HCT116 (cell line): ENCODE measurements at regions not wholly inside any gene's neighbourhood (a gene's known extent, or its start where the extent isn't known, plus 50 kb on each side); places are given as distances from the start of the nearest gene placed in this dataset.

Source experiments
- ATAC-seq: fragments of 200-7000 bp; cut with Tn5 transposase; 2 replicates; pipeline ENCODE4 v1.9.1; 2020; ENCODE audit warnings: mild to moderate bottlenecking, moderate library complexity
- BruUV-seq: library from RNA; stranded (reverse); fragments of 400-500 nt; replicated peaks from 2 replicates; lab custom pipeline; 2021; lab: Mats Ljungman, UMichigan
- CTCF ChIA-PET: fragments of 300-600 bp; sonication (Branson Sonifier 250); formaldehyde crosslinking; loops from one replicate; lab custom pipeline; 2021; ENCODE audit warnings: antibody characterized with exemption; lab: Charles Lee
- POLR2A ChIA-PET: fragments of 300-600, 350-600 bp; sonication (Branson Sonifier 250); formaldehyde crosslinking; loops from one replicate; lab custom pipeline; 2021; ENCODE audit warnings: antibody characterized with exemption; lab: Charles Lee
- RAD21 ChIA-PET, 2 experiments: fragments of 300-600 bp; sonication (Branson Sonifier 250); formaldehyde crosslinking; loops; one replicate each; lab custom pipeline; 2023; ENCODE audit warnings: low total read pairs in 2 of 2; ENCODE audit not compliant: uncharacterized antibody in 2 of 2, unreplicated experiment in 2 of 2, low non-redundant PET in 1 of 2; lab: Charles Lee
- DNase-seq: peaks from one replicate; pipeline ENCODE4 v3.0.0-alpha.2; 2010; ENCODE audit warnings: low read depth, low spot score
- H2AFZ ChIP-seq: fragments of 200-600 bp; shearing (Covaris generic), sonication (generic); 2 replicates; pipeline ENCODE4 v1.6.1; 2017; ENCODE audit warnings: low read depth, mixed run types, mixed read lengths, antibody characterized with exemption, low read length; ENCODE audit not compliant: poor library complexity, severe bottlenecking
- H3K27ac ChIP-seq: 2 replicates; pipeline ENCODE4 v1.5.1; 2012; ENCODE audit warnings: low read depth, low read length
- H3K27me3 ChIP-seq: fragments of 200-600 bp; sonication (generic); 2 replicates; pipeline ENCODE4 v1.6.1; 2016; ENCODE audit warnings: mixed run types, low read length, mixed read lengths; ENCODE audit not compliant: insufficient read depth
- H3K36me3 ChIP-seq, 2 experiments: fragments of 200-500 bp in 1 of 2; fragments of 200-600 bp in 1 of 2; sonication (Bioruptor generic) in 1 of 2; sonication (generic) in 1 of 2; 2 replicates each; pipeline versions ENCODE4 v1.5.1 to v1.6.1; 2014 to 2016; ENCODE audit warnings: low read length in 2 of 2, inconsistent platforms in 1 of 2, mixed read lengths in 1 of 2, mixed run types in 1 of 2; ENCODE audit not compliant: insufficient read depth in 2 of 2, control insufficient read depth in 1 of 2
- H3K4me1 ChIP-seq, 2 experiments: fragments of 200-600 bp in 1 of 2; sonication (generic) in 1 of 2; 2 replicates each; pipeline versions ENCODE4 v1.5.1 to v1.6.1; 2012 to 2017; ENCODE audit warnings: low read length in 2 of 2, inconsistent platforms in 1 of 2, mild to moderate bottlenecking in 1 of 2, mixed read lengths in 1 of 2, mixed run types in 1 of 2, moderate library complexity in 1 of 2; ENCODE audit not compliant: insufficient read depth in 2 of 2, control insufficient read depth in 1 of 2
- H3K4me2 ChIP-seq: fragments of 200-600 bp; sonication (generic); 2 replicates; pipeline ENCODE4 v1.6.1; 2017; ENCODE audit warnings: mixed run types, low read length, mixed read lengths
- H3K4me3 ChIP-seq, 2 experiments: fragments of 200-600 bp in 1 of 2; sonication (generic) in 1 of 2; replicated peaks in 1 of 2; 2 replicates each; pipeline ENCODE4 v1.5.1; 2011 to 2016; ENCODE audit warnings: low read length in 2 of 2, control low read depth in 1 of 2, low read depth in 1 of 2, mild to moderate bottlenecking in 1 of 2, mixed read lengths in 1 of 2, mixed run types in 1 of 2
- H3K79me2 ChIP-seq: fragments of 200-600 bp; sonication (generic); 2 replicates; pipeline ENCODE4 v1.6.1; 2017; ENCODE audit warnings: mild to moderate bottlenecking, mixed run types, low read length, moderate library complexity, mixed read lengths; ENCODE audit not compliant: insufficient read depth
- H3K9ac ChIP-seq: fragments of 200-600 bp; sonication (generic); 2 replicates; pipeline ENCODE4 v1.6.1; 2016; ENCODE audit warnings: low read length, mixed read lengths
- H3K9me2 ChIP-seq: fragments of 200-600 bp; sonication (generic), shearing (Covaris generic); 2 replicates; pipeline ENCODE4 v1.6.1; 2017; ENCODE audit warnings: mixed run types, mild to moderate bottlenecking, moderate library complexity; ENCODE audit not compliant: insufficient read depth
- H3K9me3 ChIP-seq, 2 experiments: fragments of 200-500 bp in 1 of 2; fragments of 200-600 bp in 1 of 2; sonication (Bioruptor generic) in 1 of 2; sonication (generic) in 1 of 2; 2 replicates each; pipeline ENCODE4 v1.6.1; 2014 to 2017; ENCODE audit warnings: low read length in 2 of 2, mixed read lengths in 2 of 2, inconsistent platforms in 1 of 2, low read depth in 1 of 2, mild to moderate bottlenecking in 1 of 2, mixed run types in 1 of 2, moderate library complexity in 1 of 2; ENCODE audit not compliant: control insufficient read depth in 1 of 2, insufficient read depth in 1 of 2
- H4K20me1 ChIP-seq: fragments of 200-600 bp; sonication (generic), shearing (Covaris generic); 2 replicates; pipeline ENCODE4 v1.6.1; 2017; ENCODE audit warnings: mixed run types, mild to moderate bottlenecking, moderate library complexity; ENCODE audit not compliant: insufficient read depth
- ATF3 ChIP-seq: IDR thresholded peaks from 2 replicates; pipeline ENCODE4 v1.6.1; 2012
- CTCF ChIP-seq, 3 experiments: fragments of 200-600 bp in 1 of 3; sonication (generic) in 1 of 3; IDR thresholded peaks in 2 of 3; conservative IDR thresholded peaks in 1 of 3; 2 replicates each; pipeline ENCODE4 v1.5.1; 2012 to 2017; ENCODE audit warnings: low read depth in 2 of 3, low read length in 2 of 3, antibody characterized with exemption in 1 of 3, borderline replicate concordance in 1 of 3, control low read depth in 1 of 3, mild to moderate bottlenecking in 1 of 3, mixed read lengths in 1 of 3, mixed run types in 1 of 3, moderate library complexity in 1 of 3; ENCODE audit not compliant: insufficient read depth in 1 of 3
- EGR1 ChIP-seq: IDR thresholded peaks from 2 replicates; pipeline ENCODE4 v1.6.1; 2012; ENCODE audit warnings: low read depth
- ELF1 ChIP-seq: IDR thresholded peaks from 2 replicates; pipeline ENCODE4 v1.6.1; 2012; ENCODE audit warnings: low read depth, borderline replicate concordance
- FOSL1 ChIP-seq: IDR thresholded peaks from 2 replicates; pipeline ENCODE4 v1.6.1; 2012; ENCODE audit warnings: low read depth
- POLR2A ChIP-seq: IDR thresholded peaks from 2 replicates; pipeline ENCODE4 v1.7.0; 2011; ENCODE audit warnings: borderline replicate concordance; ENCODE audit not compliant: insufficient read depth, insufficient read length; ENCODE audit errors: extremely low read depth
- REST ChIP-seq: IDR thresholded peaks from 2 replicates; pipeline ENCODE4 v1.6.1; 2012; ENCODE audit warnings: low read depth
- SIN3A ChIP-seq: IDR thresholded peaks from 2 replicates; pipeline ENCODE4 v1.6.1; 2012; ENCODE audit warnings: low read depth
- SP1 ChIP-seq: IDR thresholded peaks from 2 replicates; pipeline ENCODE4 v1.6.1; 2012; ENCODE audit warnings: low read depth
- TCF7L2 ChIP-seq: IDR thresholded peaks from 2 replicates; pipeline ENCODE4 v1.7.0; 2011; ENCODE audit warnings: borderline replicate concordance, inconsistent platforms; ENCODE audit not compliant: insufficient read depth, insufficient read length; ENCODE audit errors: extremely low read depth
- ZBTB33 ChIP-seq: IDR thresholded peaks from 2 replicates; pipeline ENCODE4 v1.6.1; 2011; ENCODE audit warnings: mild to moderate bottlenecking, low read length, moderate library complexity; ENCODE audit not compliant: insufficient replicate concordance; ENCODE audit errors: extremely low read depth
- ZNF274 ChIP-seq: fragments of 200-500 bp; sonication (Bioruptor generic); IDR thresholded peaks from 2 replicates; pipeline ENCODE4 v1.6.1; 2014; ENCODE audit warnings: mild to moderate bottlenecking, low read depth, low read length, inconsistent platforms
- intact Hi-C: fragments of 100-400 bp; cut with micrococcal nuclease; formaldehyde crosslinking; loops from 2 replicates; pipeline ENCODE4 v1.10.0; 2022

GRCh38 chr2:122868646-122869275 is 1113.3 kb downstream of the TSN start:
- no peak for DNase-seq
- no peak overlapping the region for H3K4me2 ChIP-seq
- no peaks in the 10 kb centered on the region for H3K4me1 ChIP-seq
- H3K36me3 ChIP-seq: no peaks in the 10 kb centered on the region
- CTCF ChIA-PET: no interaction called here
- no peak overlapping the region for H3K4me3 ChIP-seq
- no peaks in the 10 kb centered on the region for H3K27me3 ChIP-seq
- H3K27ac ChIP-seq: no peak overlapping the region
- ATAC-seq: no peak
- no peaks in the 10 kb centered on the region for H3K79me2 ChIP-seq
- intact Hi-C loops: no loop called here
- RAD21 ChIA-PET: no interaction called here
- POLR2A ChIA-PET: no interaction called here
- TF ChIP-seq ELF1 (no peak), REST (no peak), SP1 (no peak), SIN3A (no peak), EGR1 (no peak), ZNF274 (no peak), TCF7L2 (no peak), ZBTB33 (no peak), POLR2A (no peak), CTCF (IDR thresholded peaks at IDR 0.05 in 2 of 3, conservative IDR thresholded peaks at IDR 0.05 in 1 of 3; ENCODE audit: borderline replicate concordance in 1 of 3, insufficient read depth in 1 of 3, low read depth in 2 of 3, low read length in 2 of 3) (no peak), FOSL1 (no peak), ATF3 (no peak)
- TF ChIP-seq, all 23 proteins: peak for 0
- Histone ChIP-seq H3K9me2 (no peaks in the 10 kb centered on the region), H2AFZ (no peak overlapping the region), H3K9me3 (peaks cover 0 to 19% of the 10 kb centered on the region in 2 experiments; a peak in 1 of 4 replicates), H4K20me1 (no peaks in the 10 kb centered on the region), H3K9ac (no peak overlapping the region)
- no TSS peak for BruUV-seq
